DOHH2 (cell line): ENCODE measurements at regions not wholly inside any gene's neighbourhood (a gene's known extent, or its start where the extent isn't known, plus 50 kb on each side); places are given as distances from the start of the nearest gene placed in this dataset.

Experiments
- H3F3A ChIP-seq: fragments of 200-600 bp; sonication (generic), shearing (Covaris generic); 2 replicates; pipeline ENCODE4 v1.6.0; 2016; ENCODE audit warnings: antibody characterized with exemption, mild to moderate bottlenecking; ENCODE audit not compliant: control insufficient read depth, insufficient read depth
- H3K27ac ChIP-seq: fragments of 200-600 bp; sonication (generic); 2 replicates; pipeline ENCODE4 v1.5.1; 2014; ENCODE audit warnings: low read depth, mild to moderate bottlenecking, low read length, moderate library complexity
- H3K27me3 ChIP-seq: fragments of 200-600 bp; sonication (generic); 2 replicates; pipeline ENCODE4 v1.6.1; 2014; ENCODE audit warnings: mild to moderate bottlenecking, low read length, mixed read lengths; ENCODE audit not compliant: control insufficient read depth
- H3K36me3 ChIP-seq: fragments of 200-600 bp; sonication (generic); 2 replicates; pipeline ENCODE4 v1.6.1; 2014; ENCODE audit warnings: mild to moderate bottlenecking, low read length, moderate library complexity, mixed read lengths; ENCODE audit not compliant: control insufficient read depth
- H3K4me1 ChIP-seq: fragments of 200-600 bp; sonication (generic); 2 replicates; pipeline ENCODE4 v1.6.1; 2014; ENCODE audit warnings: mild to moderate bottlenecking, low read length, mixed read lengths; ENCODE audit not compliant: control insufficient read depth
- H3K4me2 ChIP-seq: fragments of 200-600 bp; sonication (generic); 2 replicates; pipeline ENCODE4 v1.6.0; 2014; ENCODE audit warnings: mild to moderate bottlenecking, low read length, moderate library complexity
- H3K4me3 ChIP-seq: fragments of 200-600 bp; sonication (generic); 2 replicates; pipeline ENCODE4 v1.5.1; 2014; ENCODE audit warnings: mild to moderate bottlenecking, low read length, mixed read lengths
- H3K79me2 ChIP-seq: fragments of 200-600 bp; sonication (generic); 2 replicates; pipeline ENCODE4 v1.6.1; 2014; ENCODE audit warnings: mild to moderate bottlenecking, low read length, mixed read lengths; ENCODE audit not compliant: control insufficient read depth
- H3K9me2 ChIP-seq: fragments of 200-600 bp; sonication (generic); replicated peaks from 2 replicates; pipeline ENCODE4 v1.6.1; 2014; ENCODE audit warnings: mild to moderate bottlenecking, low read length, mixed read lengths; ENCODE audit not compliant: control insufficient read depth
- H3K9me3 ChIP-seq: fragments of 200-600 bp; sonication (generic); 2 replicates; pipeline ENCODE4 v1.6.1; 2014; ENCODE audit warnings: antibody characterized with exemption, low read length, mixed read lengths; ENCODE audit not compliant: control insufficient read depth, insufficient read depth
- H4K20me1 ChIP-seq: fragments of 200-600 bp; sonication (generic); 2 replicates; pipeline ENCODE4 v1.6.0; 2014; ENCODE audit warnings: low read depth, mild to moderate bottlenecking, antibody characterized with exemption, low read length, moderate library complexity; ENCODE audit not compliant: control insufficient read depth, insufficient read depth
- EZH2phosphoT487 ChIP-seq: fragments of 200-600 bp; sonication (generic); IDR thresholded peaks from 2 replicates; pipeline ENCODE4 v1.6.1; 2017; ENCODE audit warnings: borderline replicate concordance, mild to moderate bottlenecking, antibody characterized with exemption, low read length, moderate library complexity, mixed read lengths
- TF ChIP-seq, protein P1 (sequence below): fragments of 200-600 bp; sonication (generic); IDR thresholded peaks from one replicate; pipeline ENCODE4 v1.5.1; 2014; ENCODE audit warnings: antibody characterized with exemption, mild to moderate bottlenecking, low read depth, low read length; ENCODE audit not compliant: poor library complexity, severe bottlenecking

GRCh38 chr1:76018045-76018444 lies 56.5 kb upstream of the ST6GALNAC3 start:
- Histone ChIP-seq H3F3A (no peaks in the 10 kb centered on the region), H3K9me2 (no peaks in the 10 kb centered on the region), H3K79me2 (no peaks in the 10 kb centered on the region), H3K4me1 (no peaks in the 10 kb centered on the region), H3K27ac (no peak overlapping the region), H3K36me3 (no peaks in the 10 kb centered on the region), H4K20me1 (no peaks in the 10 kb centered on the region), H3K27me3 (no peaks in the 10 kb centered on the region), H3K4me2 (no peak overlapping the region), H3K9me3 (no peaks in the 10 kb centered on the region), H3K4me3 (no peak overlapping the region)
- TF ChIP-seq, protein P1, sequence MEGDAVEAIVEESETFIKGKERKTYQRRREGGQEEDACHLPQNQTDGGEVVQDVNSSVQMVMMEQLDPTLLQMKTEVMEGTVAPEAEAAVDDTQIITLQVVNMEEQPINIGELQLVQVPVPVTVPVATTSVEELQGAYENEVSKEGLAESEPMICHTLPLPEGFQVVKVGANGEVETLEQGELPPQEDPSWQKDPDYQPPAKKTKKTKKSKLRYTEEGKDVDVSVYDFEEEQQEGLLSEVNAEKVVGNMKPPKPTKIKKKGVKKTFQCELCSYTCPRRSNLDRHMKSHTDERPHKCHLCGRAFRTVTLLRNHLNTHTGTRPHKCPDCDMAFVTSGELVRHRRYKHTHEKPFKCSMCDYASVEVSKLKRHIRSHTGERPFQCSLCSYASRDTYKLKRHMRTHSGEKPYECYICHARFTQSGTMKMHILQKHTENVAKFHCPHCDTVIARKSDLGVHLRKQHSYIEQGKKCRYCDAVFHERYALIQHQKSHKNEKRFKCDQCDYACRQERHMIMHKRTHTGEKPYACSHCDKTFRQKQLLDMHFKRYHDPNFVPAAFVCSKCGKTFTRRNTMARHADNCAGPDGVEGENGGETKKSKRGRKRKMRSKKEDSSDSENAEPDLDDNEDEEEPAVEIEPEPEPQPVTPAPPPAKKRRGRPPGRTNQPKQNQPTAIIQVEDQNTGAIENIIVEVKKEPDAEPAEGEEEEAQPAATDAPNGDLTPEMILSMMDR, result no peak
- TF ChIP-seq EZH2phosphoT487, result no peak

DNA sequence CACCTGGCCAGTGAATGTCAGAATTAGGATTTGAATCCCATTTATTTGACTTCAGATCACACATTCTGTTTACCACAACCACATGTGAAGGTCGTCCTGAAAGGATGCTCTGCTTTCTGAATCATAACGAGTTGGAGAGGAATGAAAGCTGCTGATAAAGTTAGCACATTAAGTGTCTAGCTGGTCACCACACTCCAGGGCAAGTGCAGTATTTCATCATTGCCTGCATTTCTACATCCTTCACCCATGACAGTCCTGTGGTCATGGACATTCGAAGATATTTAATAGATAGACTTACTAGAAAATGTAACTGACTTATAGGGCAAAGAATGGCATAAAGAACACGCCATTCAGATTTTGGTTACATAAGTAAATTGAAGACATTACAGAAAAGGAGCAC lies 52.7 kb upstream of the ST6GALNAC3 start:
- no peak overlapping the region for H3K4me3 ChIP-seq
- no peaks in the 10 kb centered on the region for H3K4me1 ChIP-seq
- TF ChIP-seq, protein P1, result no peak
- TF ChIP-seq EZH2phosphoT487, result no peak
- no peaks in the 10 kb centered on the region for H3K9me2 ChIP-seq
- no peak overlapping the region for H3K4me2 ChIP-seq
- no peaks in the 10 kb centered on the region for H3F3A ChIP-seq
- no peak overlapping the region for H3K27ac ChIP-seq
- no peaks in the 10 kb centered on the region for H4K20me1 ChIP-seq
- H3K79me2 ChIP-seq, result no peaks in the 10 kb centered on the region
- no peaks in the 10 kb centered on the region for H3K36me3 ChIP-seq
- H3K27me3 ChIP-seq, result no peaks in the 10 kb centered on the region
- no peaks in the 10 kb centered on the region for H3K9me3 ChIP-seq

DNA sequence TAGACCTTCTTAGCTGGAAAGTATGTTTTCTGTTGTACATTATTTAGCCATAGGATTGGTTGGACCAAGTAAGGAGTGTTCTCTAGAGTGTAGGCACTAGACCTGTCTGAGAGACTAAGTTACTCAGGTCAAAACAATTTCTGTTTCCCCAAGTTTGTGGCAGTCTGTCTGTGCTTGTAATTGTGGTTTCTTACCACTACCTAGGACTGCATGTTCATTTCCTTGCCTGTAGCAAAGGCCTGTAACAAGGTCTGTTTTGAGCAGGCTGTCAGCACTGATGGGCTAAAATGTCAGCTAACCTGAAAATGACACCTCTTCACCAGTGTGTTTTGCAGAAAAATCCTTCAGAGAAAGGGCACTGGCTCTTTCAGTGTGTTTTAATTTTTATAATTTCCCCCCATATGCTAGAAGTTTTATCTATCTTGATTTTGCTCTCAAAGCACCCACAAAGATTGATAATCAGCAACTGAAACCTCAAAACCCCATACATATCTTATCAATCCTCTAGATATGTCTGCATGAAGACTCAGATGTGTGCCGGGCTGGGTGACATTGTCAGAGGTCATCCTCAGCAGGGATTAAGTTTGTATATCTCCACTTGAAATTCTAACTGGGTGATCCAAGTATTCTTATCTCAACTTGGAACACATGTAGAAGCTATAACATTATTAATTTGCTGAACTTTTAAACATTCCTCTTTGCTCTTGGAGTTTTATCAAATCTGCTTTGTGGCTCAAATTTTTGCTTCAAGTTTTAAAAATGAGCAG lies 50.7 kb upstream of the ST6GALNAC3 start:
- H3K79me2 ChIP-seq, result no peaks in the 10 kb centered on the region
- H3F3A ChIP-seq, result no peaks in the 10 kb centered on the region
- TF ChIP-seq, protein P1, result no peak
- TF ChIP-seq EZH2phosphoT487, result no peak
- no peaks in the 10 kb centered on the region for H4K20me1 ChIP-seq
- no peaks in the 10 kb centered on the region for H3K9me3 ChIP-seq
- no peak overlapping the region for H3K27ac ChIP-seq
- H3K9me2 ChIP-seq, result no peaks in the 10 kb centered on the region
- H3K4me1 ChIP-seq, result no peaks in the 10 kb centered on the region
- no peaks in the 10 kb centered on the region for H3K27me3 ChIP-seq
- H3K4me3 ChIP-seq, result no peak overlapping the region
- H3K36me3 ChIP-seq, result no peaks in the 10 kb centered on the region
- no peak overlapping the region for H3K4me2 ChIP-seq
